ENCODE measurements at regions not wholly inside any gene's neighbourhood (a gene's known extent, or its start where the extent isn't known, plus 50 kb on each side); places are given as distances from the start of the nearest gene placed in this dataset.

DNA sequence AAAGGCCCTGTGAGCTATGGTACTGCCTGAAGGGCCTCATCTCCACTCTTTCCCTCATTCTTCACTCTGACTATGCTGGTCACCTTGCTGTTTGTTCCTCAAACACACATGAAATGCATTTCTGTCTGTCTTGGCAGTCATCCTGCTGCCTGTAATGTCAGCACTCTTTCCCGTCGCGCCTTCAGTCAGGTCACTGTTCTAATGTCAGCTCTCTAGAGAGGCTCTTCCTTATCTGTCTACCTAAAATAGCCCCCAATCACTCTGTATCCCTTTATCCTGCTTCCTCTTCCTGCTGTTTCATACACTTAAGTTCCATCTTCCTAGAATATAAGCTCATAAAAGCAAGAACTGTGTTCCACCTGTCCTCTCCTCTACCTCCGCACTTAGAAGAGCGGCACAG is 215.5 kb downstream of the ZNF33B start:
- H3K9me3 ChIP-seq (ENCODE audit: control insufficient read depth, low read length), result peaks cover 54% of the 10 kb centered on the region
- Mint-ChIP-seq H3K36me3 (ENCODE audit: low read depth) (no peaks in the 10 kb centered on the region), H3K4me3 (no peak overlapping the region), H3K9me3 (peaks cover 92% of the 10 kb centered on the region), H3K4me1 (no peaks in the 10 kb centered on the region), H3K27me3 (ENCODE audit: insufficient read depth) (no peaks in the 10 kb centered on the region), H3K27ac (no peak overlapping the region)
- DNase-seq, result no peak
- no peak overlapping the region for H3K4me3 ChIP-seq (ENCODE audit: low read length)
- H3K4me1 ChIP-seq (ENCODE audit: control insufficient read depth, insufficient read depth, low read length), result no peaks in the 10 kb centered on the region
- H3K36me3 ChIP-seq (ENCODE audit: control insufficient read depth, insufficient read depth, low read length), result no peaks in the 10 kb centered on the region
- WGBS, 2 experiments (ENCODE audit: insufficient coverage in 1 of 2, insufficient read length in 1 of 2), result 83 to 90% methylated on average over 5 of the region's 5 CpGs
- H3K27me3 ChIP-seq (ENCODE audit: control insufficient read depth, insufficient read depth, low read length, poor library complexity, severe bottlenecking), result no peaks in the 10 kb centered on the region
- no peak overlapping the region for H3K27ac ChIP-seq (ENCODE audit: low read depth, low read length)
- TF ChIP-seq, protein P1, sequence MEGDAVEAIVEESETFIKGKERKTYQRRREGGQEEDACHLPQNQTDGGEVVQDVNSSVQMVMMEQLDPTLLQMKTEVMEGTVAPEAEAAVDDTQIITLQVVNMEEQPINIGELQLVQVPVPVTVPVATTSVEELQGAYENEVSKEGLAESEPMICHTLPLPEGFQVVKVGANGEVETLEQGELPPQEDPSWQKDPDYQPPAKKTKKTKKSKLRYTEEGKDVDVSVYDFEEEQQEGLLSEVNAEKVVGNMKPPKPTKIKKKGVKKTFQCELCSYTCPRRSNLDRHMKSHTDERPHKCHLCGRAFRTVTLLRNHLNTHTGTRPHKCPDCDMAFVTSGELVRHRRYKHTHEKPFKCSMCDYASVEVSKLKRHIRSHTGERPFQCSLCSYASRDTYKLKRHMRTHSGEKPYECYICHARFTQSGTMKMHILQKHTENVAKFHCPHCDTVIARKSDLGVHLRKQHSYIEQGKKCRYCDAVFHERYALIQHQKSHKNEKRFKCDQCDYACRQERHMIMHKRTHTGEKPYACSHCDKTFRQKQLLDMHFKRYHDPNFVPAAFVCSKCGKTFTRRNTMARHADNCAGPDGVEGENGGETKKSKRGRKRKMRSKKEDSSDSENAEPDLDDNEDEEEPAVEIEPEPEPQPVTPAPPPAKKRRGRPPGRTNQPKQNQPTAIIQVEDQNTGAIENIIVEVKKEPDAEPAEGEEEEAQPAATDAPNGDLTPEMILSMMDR (conservative IDR thresholded peaks at IDR 0.05), result no peak
- no peak overlapping the region for H3K9ac ChIP-seq (ENCODE audit: extremely low read depth, low read length, poor library complexity, severe bottlenecking)

DNA sequence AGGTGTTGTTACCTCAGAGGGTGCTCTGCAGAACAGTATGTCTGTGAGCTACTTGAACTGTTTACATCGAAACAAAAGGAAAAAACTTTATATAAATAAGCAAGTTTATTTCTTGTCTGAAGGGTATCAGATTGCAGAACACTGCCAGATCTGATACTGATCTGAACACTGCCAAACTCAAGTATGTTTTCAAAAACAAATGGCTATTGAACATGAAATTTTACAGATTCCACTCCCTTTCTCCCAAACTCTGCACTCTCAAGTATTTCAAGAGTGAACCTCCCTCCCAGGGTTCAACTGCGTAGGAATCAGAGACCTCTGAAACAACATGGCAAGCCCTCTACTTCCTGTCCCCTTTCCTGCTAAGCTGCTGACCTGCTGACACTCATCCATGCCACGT is 216.6 kb downstream of the ZNF33B start:
- Mint-ChIP-seq H3K36me3 (ENCODE audit: low read depth) (no peaks in the 10 kb centered on the region), H3K4me1 (no peaks in the 10 kb centered on the region), H3K27ac (no peak overlapping the region), H3K4me3 (no peak overlapping the region), H3K27me3 (ENCODE audit: insufficient read depth) (no peaks in the 10 kb centered on the region), H3K9me3 (peaks cover 93% of the 10 kb centered on the region)
- Histone ChIP-seq H3K4me1 (ENCODE audit: control insufficient read depth, insufficient read depth, low read length) (no peaks in the 10 kb centered on the region), H3K36me3 (ENCODE audit: control insufficient read depth, insufficient read depth, low read length) (no peaks in the 10 kb centered on the region), H3K27ac (ENCODE audit: low read depth, low read length) (no peak overlapping the region), H3K4me3 (ENCODE audit: low read length) (no peak overlapping the region), H3K27me3 (ENCODE audit: control insufficient read depth, insufficient read depth, low read length, poor library complexity, severe bottlenecking) (no peaks in the 10 kb centered on the region), H3K9ac (ENCODE audit: extremely low read depth, low read length, poor library complexity, severe bottlenecking) (no peak overlapping the region), H3K9me3 (ENCODE audit: control insufficient read depth, low read length) (peaks cover 54% of the 10 kb centered on the region)
- TF ChIP-seq, protein P1 (conservative IDR thresholded peaks at IDR 0.05), result no peak
- no peak for DNase-seq
- WGBS, 2 experiments (ENCODE audit: insufficient coverage in 1 of 2, insufficient read length in 1 of 2), result 50% methylated on average over 2 of the region's 3 CpGs

DNA sequence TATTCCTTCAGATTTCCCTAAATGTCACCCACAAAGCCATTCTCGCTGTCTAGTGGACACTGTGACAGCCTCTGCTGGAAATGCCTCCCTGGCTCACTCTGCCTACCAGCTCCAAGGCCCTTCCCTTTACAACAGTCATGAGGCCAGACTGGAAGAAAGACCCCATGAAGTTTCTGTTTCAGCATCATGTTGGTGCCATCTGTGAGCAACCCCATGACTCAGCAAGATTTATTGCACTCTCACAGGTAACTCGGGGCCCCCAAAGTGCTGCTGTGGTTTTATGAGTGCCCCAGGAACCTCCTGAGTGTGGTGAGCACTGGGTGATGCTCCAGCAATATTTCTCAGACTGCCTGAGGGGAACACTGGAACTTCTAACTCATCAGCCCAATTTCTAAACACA is 218.6 kb downstream of the ZNF33B start:
- no peak overlapping the region for H3K4me3 ChIP-seq (ENCODE audit: low read length)
- 43% methylated on average over 2 of the region's 2 CpGs; no CpG with 5 or more reads in 1 of the 2 experiments for WGBS, 2 experiments (ENCODE audit: insufficient coverage in 1 of 2, insufficient read length in 1 of 2)
- Mint-ChIP-seq H3K27ac (no peak overlapping the region), H3K4me3 (no peak overlapping the region), H3K9me3 (peaks cover 91% of the 10 kb centered on the region), H3K27me3 (ENCODE audit: insufficient read depth) (no peaks in the 10 kb centered on the region), H3K36me3 (ENCODE audit: low read depth) (no peaks in the 10 kb centered on the region), H3K4me1 (no peaks in the 10 kb centered on the region)
- DNase-seq, result no peak
- no peaks in the 10 kb centered on the region for H3K27me3 ChIP-seq (ENCODE audit: control insufficient read depth, insufficient read depth, low read length, poor library complexity, severe bottlenecking)
- H3K27ac ChIP-seq (ENCODE audit: low read depth, low read length), result no peak overlapping the region
- H3K9ac ChIP-seq (ENCODE audit: extremely low read depth, low read length, poor library complexity, severe bottlenecking), result no peak overlapping the region
- H3K36me3 ChIP-seq (ENCODE audit: control insufficient read depth, insufficient read depth, low read length), result no peaks in the 10 kb centered on the region
- no peaks in the 10 kb centered on the region for H3K4me1 ChIP-seq (ENCODE audit: control insufficient read depth, insufficient read depth, low read length)
- TF ChIP-seq, protein P1 (conservative IDR thresholded peaks at IDR 0.05), result no peak
- H3K9me3 ChIP-seq (ENCODE audit: control insufficient read depth, low read length), result peaks cover 58% of the 10 kb centered on the region
